ENCODE measurements at regions not wholly inside any gene's neighbourhood (a gene's known extent, or its start where the extent isn't known, plus 50 kb on each side); places are given as distances from the start of the nearest gene placed in this dataset.

- no TSS peak for BruUV-seq (replicated peaks)
- no peak overlapping the region for H3K27ac ChIP-seq (ENCODE audit: low read depth, low read length)
- H3K9ac ChIP-seq (ENCODE audit: low read length), result no peak overlapping the region
- TF ChIP-seq ZNF274 (IDR thresholded peaks at IDR 0.05; ENCODE audit: low read depth, low read length), result no peak
- no peak for TF ChIP-seq JUND (IDR thresholded peaks at IDR 0.05)
- TF ChIP-seq SP1 (IDR thresholded peaks at IDR 0.05; ENCODE audit: low read depth), result no peak
- TF ChIP-seq YY1 (IDR thresholded peaks at IDR 0.05; ENCODE audit: extremely low read depth, insufficient replicate concordance, low read depth, low read length), result no peak
- no peak for TF ChIP-seq CTCF (IDR thresholded peaks at IDR 0.05 in 2 of 3, conservative IDR thresholded peaks at IDR 0.05 in 1 of 3; ENCODE audit: borderline replicate concordance in 1 of 3, insufficient read depth in 1 of 3, low read depth in 2 of 3, low read length in 2 of 3)
- no peak for TF ChIP-seq TCF7L2 (IDR thresholded peaks at IDR 0.05; ENCODE audit: borderline replicate concordance, extremely low read depth, insufficient read depth, insufficient read length)
- TF ChIP-seq ZBTB33 (IDR thresholded peaks at IDR 0.05; ENCODE audit: extremely low read depth, insufficient replicate concordance, low read length), result no peak
- no peak for TF ChIP-seq RAD21 (IDR thresholded peaks at IDR 0.05; ENCODE audit: low read depth)
- no peak for TF ChIP-seq ATF3 (IDR thresholded peaks at IDR 0.05)
- TF ChIP-seq CEBPB (IDR thresholded peaks at IDR 0.05; ENCODE audit: low read depth), result no peak
- TF ChIP-seq REST (IDR thresholded peaks at IDR 0.05; ENCODE audit: low read depth), result no peak
- TF ChIP-seq CBX3 (IDR thresholded peaks at IDR 0.05; ENCODE audit: low read depth), result no peak
- no peak for TF ChIP-seq POLR2A (IDR thresholded peaks at IDR 0.05; ENCODE audit: borderline replicate concordance, extremely low read depth, insufficient read depth, insufficient read length)
- TF ChIP-seq MAX (IDR thresholded peaks at IDR 0.05), result no peak
- DNase-seq (ENCODE audit: low read depth, low spot score) (no peak), ATAC-seq (no peak)
- no peaks in the 10 kb centered on the region for H3K9me2 ChIP-seq (ENCODE audit: insufficient read depth)
- H3K9me3 ChIP-seq (ENCODE audit: control insufficient read depth in 1 of 2, insufficient read depth in 1 of 2, low read depth in 1 of 2, low read length in 2 of 2), result no peaks in the 10 kb centered on the region
- no peak overlapping the region for H3K4me2 ChIP-seq (ENCODE audit: low read length)
- no peaks in the 10 kb centered on the region for H4K20me1 ChIP-seq (ENCODE audit: insufficient read depth)
- H3K4me1 ChIP-seq (ENCODE audit: control insufficient read depth in 1 of 2, insufficient read depth in 2 of 2, low read length in 2 of 2), result no peaks in the 10 kb centered on the region
- no peaks in the 10 kb centered on the region for H3K27me3 ChIP-seq (ENCODE audit: insufficient read depth, low read length)
- H3K4me3 ChIP-seq (replicated peaks in 1 of 2; ENCODE audit: low read depth in 1 of 2, low read length in 2 of 2), result no peak overlapping the region
- CTCF ChIA-PET, result no interaction called here
- H3K79me2 ChIP-seq (ENCODE audit: insufficient read depth, low read length), result no peaks in the 10 kb centered on the region
- intact Hi-C loops (cut with micrococcal nuclease), result no loop called here
- no peaks in the 10 kb centered on the region for H3K36me3 ChIP-seq (ENCODE audit: control insufficient read depth in 1 of 2, insufficient read depth in 2 of 2, low read length in 2 of 2)
- no peak overlapping the region for H2AFZ ChIP-seq (ENCODE audit: low read depth, low read length, poor library complexity, severe bottlenecking)
- POLR2A ChIA-PET, result no interaction called here
- RAD21 ChIA-PET (ENCODE audit: low non-redundant PET in 1 of 2, low total read pairs in 2 of 2, uncharacterized antibody in 2 of 2, unreplicated experiment in 2 of 2), result no interaction called here
Observed at GRCh38 chr6:112639391-112639831, 292.3 kb downstream of the RFPL4B start.
